Right renal cortex interstitium (tissue), 3 donors: ENCODE measurements at regions not wholly inside any gene's neighbourhood (a gene's known extent, or its start where the extent isn't known, plus 50 kb on each side); places are given as distances from the start of the nearest gene placed in this dataset.
A peak's percentile ranks its signal among the peaks of the same experiment; 100 is the strongest.

Source experiments
- DNase-seq, 3 donors: peaks; one replicate each; pipeline ENCODE4 v3.0.0-alpha.2; 2013; ENCODE audit warnings: low read depth in 3 of 3, low spot score in 2 of 3

DNA sequence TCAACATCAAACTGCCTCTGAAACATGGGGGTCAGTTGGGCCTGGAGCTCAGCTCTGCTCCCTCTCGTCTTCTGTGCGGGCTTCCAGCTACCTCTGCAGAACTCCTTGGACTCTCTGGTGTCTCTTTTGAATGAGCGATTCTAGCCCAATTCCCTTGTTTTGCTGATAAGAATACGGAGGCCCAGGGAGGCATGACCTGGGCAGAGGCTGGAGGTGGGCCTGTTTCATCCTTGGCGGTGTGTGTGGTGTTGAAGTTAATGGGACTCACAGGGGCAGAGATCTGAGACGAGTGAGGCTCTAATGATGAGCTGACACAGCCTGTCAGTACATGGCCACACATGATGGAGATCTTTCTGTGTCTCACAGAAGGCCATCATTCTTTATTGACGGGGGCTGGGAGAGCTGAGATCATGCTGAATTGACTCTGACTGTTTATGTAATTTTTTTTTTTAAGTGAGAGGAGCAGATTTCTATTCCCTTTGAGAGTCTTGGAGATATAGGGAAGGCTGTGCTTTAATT lies 134.5 kb downstream of the URB2 start:
- no peak for DNase-seq

- no peak for DNase-seq
These were observed 136.8 kb downstream of the URB2 start for GRCh38 chr1:229762891-229763290.

- no peak for DNase-seq
These were observed 142.2 kb downstream of the URB2 start for GRCh38 chr1:229768232-229768631.

DNA sequence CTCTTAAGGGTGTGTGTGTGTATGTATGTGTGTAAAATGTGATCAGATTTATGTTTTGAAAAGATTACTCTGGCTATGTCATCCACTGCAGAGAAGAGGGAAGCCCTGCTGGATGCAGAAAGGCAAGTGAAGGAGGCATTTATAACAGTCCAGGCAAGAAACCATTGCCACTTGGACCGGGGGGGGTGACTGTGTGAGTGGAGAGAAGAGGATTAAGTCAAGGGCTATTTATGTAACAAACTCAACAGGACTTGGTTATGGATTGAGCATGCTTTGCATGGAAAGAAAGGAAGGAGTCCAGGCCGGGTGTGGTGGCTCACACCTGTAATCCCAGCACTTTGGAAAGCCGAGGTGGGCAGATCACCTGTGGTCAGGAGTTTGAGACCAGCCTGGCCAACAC lies 143.0 kb downstream of the URB2 start:
- no peak for DNase-seq

- DNase-seq = no peak
These were observed 143.8 kb downstream of the URB2 start for GRCh38 chr1:229769809-229770208.

DNA sequence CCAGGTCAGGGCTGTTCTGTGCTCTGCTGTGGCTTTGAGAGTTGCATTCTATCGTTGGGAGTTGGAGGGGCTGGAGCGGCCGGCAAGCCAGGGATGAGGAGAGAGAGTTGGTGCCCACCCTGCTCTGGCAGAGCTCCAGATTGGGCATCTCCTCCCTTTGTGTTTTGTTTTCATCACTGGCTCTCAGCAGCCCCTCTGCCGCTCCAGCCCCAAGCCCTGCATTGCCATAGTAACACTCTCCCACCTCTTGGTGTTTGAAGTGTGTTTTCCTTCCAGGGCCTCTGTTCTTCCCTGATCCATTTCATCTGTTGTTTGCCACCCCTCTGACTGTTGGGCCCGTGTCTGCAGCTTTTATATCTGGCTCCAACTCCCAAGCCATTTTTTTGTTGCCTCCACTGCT lies 152.7 kb downstream of the URB2 start:
- peak; percentile 19 to 35 (median 23) for DNase-seq

DNA sequence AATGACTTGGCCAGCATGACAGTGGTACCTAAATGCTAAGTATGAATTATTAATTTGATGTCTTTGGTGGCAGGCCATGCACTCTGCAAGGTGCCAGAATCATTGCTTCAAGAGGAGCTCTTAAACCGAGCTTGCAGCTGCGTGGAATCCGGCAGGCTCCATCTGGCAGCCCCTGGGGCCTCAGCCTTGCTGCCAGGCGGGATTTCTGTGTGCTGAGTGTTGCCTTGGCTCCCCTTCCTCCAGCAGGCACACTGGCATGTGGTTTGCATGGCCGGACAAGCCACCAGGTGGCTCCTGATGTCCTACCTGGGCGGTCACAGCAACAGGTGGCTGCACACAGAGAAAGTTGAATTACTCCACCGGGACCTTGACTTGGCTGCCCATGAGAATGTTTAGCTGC lies 155.4 kb downstream of the URB2 start:
- DNase-seq = no peak

- no peak for DNase-seq
These were observed 156.4 kb downstream of the URB2 start for GRCh38 chr1:229782469-229782868.

DNA sequence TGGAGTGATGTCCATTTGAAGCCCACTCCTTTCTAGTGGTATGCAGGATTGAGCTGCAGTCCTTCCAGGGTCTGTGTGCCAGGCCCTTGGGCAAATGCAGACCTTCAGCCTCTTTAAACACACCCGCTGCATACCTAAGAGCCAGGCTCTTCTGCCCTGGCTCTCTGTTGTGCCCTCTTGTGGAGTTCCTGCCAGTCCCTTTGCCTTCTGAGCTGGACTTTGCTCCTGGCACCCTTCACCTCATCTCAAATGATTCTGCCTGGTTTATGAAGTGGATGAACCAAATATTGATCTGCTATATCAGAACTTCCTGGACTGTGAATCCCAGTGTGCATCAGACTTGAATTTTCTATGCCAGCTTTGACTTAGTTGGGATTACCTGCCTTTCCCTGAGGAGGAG lies 158.8 kb downstream of the URB2 start:
- DNase-seq = no peak

- no peak for DNase-seq
These were observed 161.0 kb downstream of the URB2 start for GRCh38 chr1:229786974-229787610.

DNA sequence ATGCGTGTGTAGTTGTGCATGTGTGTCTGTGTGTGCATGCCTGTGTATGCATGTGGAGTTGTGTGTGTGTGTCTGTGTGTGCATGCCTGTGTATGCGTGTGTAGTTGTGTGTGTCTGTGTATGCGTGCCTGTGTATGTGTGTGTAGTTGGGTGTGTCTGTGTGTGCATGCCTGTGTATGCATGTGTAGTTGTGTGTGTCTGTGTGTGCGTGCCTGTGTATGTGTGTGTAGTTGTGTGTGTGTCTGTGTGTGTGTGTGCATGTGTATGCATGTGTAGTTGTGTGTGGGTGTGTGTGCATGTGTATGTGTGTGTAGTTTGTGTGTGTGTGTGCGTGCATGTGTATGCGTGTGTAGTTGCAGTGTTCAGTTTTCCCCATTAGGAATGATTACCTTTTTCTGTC lies 162.0 kb downstream of the URB2 start:
- no peak for DNase-seq

DNA sequence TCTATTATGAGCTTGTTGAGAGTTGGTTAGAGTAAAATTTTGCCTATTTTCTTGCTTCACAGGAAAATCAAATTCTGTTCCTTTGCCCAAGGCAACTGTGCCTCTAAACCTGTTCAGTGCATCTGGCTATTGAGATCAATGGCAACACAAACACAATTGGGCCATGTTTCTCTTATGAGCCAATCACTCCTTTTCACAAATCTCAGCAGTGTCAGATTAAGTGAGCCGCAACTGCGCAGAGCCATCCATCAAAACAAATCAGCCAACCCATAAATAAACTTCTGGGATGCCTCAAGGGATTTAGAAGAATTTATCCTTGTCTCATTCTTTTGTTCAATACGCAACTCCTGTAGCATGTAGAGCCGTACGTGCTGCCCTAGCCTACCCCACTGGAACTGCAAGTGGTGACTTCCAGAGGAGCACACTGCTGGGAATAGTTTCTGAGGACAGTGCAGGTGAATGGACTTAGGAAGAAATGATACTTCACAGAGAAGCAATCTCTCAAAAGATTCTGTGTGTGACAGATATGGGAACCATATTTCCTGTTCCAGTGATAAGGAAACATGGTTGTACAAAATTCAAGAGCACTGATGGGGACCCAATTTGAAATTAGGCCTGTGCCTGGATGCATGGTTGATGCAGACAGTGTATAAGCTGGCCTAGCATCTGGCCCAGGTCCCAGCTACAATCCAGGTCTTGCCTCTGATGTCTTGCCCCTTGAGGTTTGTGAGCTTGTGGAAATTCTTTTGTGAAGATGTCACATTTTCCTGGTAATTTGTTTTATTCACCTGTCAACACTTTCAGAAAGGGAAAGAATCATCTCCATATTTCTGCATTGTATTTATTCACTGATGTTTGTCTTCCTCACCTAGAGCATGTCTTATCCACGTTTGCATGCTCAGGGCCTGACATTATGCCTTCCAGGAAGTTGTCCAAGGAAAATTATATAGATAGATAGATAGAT lies 166.2 kb downstream of the URB2 start:
- no peak for DNase-seq

GRCh38 chr1:229793488-229793887 lies 167.4 kb downstream of the URB2 start:
- no peak for DNase-seq

- DNase-seq = no peak
These were observed 172.5 kb downstream of the URB2 start for GRCh38 chr1:229798558-229798957.

- no peak for DNase-seq
These were observed 177.7 kb downstream of the URB2 start for GRCh38 chr1:229803626-229804217.

DNA sequence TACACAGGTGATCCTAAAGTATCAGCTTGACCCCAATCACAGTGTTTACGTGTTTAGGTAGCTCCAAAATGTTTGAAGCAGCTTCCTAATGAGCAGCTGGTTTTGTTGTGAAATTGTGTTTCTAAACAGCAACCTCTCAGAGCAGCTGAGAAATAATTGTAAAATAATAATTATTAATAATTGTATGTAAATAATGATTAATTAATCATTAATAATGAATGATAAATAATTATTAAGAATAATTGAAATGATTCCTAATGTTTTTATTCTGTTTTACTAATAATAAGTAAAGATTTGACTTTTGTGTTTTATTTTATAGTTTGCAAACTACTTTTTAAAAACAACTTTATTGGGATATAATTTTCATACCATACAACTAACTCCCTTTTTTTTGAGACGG lies 182.2 kb downstream of the URB2 start:
- DNase-seq = no peak

DNA sequence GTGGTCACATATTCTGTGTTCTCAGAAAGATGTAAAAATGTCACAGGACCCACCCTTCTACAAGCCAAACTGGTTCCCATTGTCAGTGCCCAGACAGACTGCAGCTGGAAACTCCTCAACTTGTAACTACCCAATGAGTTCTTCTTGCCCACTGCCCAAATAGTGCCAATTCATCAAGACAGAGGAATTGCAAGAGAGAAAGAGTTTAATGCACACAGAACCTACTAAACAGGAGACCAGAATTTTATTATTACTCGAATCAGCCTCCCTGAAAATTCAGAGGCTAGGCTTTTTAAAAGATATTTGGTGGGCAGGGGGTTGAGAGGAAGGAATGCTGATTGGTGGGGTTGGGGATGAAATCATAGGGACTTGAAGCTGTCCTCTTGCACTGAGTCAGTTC lies 184.1 kb downstream of the URB2 start:
- no peak for DNase-seq

DNA sequence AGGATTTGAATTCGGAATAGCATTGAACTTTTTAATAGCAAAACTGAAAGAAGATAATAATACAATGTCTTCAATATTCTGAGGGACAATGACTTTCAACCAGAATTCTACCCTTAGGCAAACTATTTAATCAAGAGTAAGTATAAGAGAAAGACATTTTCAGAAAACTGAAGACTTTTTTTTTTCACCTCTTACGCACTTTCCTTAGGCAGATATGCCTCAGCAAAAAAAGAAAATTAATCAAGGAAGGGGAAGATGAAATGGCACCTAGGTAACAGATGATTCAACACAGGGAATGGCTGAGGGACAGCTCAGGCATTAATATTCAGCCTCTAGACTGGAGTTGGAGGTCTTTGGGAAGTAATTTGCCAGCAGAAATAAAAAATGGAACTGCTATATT lies 184.9 kb downstream of the URB2 start:
- no peak for DNase-seq

DNA sequence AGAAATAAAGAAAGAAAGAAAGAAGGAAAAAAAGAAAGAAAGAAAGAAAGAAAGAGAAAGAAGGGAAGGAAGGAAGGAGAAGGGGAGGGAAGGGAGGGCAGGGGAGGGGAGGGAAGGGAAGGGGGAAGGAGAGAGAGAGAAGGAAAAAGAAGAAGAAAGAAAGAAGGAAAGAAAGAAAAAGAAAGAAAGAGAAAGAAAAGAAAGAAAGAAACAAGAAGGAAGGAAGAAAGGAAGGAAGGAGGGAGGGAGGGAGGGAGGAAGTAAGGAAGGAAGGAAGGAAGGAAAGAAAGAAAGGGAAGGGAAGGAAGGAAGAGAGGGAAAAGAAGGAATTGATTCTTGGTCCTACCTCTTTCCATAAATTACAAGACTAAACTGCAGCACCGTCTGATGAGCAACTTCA lies 186.1 kb downstream of the URB2 start:
- no peak for DNase-seq

- DNase-seq = no peak
These were observed 186.6 kb downstream of the URB2 start for GRCh38 chr1:229812693-229813092.

DNA sequence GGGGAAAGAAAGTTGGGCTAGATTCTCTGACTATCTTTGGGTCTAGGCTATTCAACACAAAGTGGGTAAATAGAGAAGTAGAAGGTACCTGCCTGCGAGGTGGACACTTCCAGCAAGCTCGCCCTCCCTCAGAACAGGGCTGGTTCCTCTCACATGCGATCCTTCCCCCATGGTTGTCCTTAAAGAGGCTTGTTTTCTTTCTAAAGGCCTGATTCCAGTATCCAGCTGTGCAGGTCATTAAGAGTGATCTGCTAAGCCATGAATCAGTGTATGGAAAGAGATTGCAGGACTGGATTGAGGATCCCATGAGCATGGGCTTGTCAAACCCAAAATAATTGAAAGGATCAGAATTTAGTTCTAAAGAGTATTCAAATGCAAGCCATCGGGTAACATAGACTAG lies 189.0 kb downstream of the URB2 start:
- DNase-seq = no peak

DNA sequence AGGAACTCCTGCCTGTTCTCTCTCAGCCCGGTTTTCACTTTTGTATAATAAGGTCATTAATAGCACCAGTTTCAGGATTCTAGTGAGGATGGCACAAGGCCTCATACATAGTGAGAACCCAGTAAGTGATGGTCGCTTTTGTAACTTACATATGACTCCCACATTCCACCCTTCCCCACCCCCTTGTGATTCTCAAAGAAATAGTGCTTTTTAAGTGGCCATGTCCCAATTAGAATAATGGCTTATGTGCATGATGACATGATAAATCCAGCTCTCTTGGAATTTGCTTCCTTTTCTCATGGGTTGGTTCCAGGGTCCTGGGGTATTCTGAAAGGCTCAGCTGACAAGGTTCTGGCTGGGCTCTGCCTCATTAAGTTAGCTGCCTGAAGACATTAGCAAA lies 189.9 kb downstream of the URB2 start:
- no peak for DNase-seq
